RPMI7951 (cell line): ENCODE measurements at regions not wholly inside any gene's neighbourhood (a gene's known extent, or its start where the extent isn't known, plus 50 kb on each side); places are given as distances from the start of the nearest gene placed in this dataset.

Experiments used
- DNase-seq: peaks from one replicate; pipeline ENCODE4 v3.0.0-alpha.2; 2012; ENCODE audit warnings: low read depth

- DNase-seq: no peak
Measured at GRCh38 chr11:105333153-105333552, 193.6 kb upstream of the CARD18 start.

GRCh38 chr11:105332171-105332570 is 192.6 kb upstream of the CARD18 start:
- DNase-seq: no peak

- no peak for DNase-seq
Measured at GRCh38 chr11:105328061-105328460, 188.5 kb upstream of the CARD18 start.

GRCh38 chr11:105324156-105324555 is 184.6 kb upstream of the CARD18 start:
- DNase-seq: no peak

GRCh38 chr11:105321696-105322095 is 182.1 kb upstream of the CARD18 start:
- DNase-seq: no peak

- no peak for DNase-seq
Measured at GRCh38 chr11:105315287-105315686, 175.7 kb upstream of the CARD18 start.

- no peak for DNase-seq
Measured at GRCh38 chr11:105312266-105312665, 172.7 kb upstream of the CARD18 start.

- peak; percentile 1 for DNase-seq
Measured at GRCh38 chr11:105298630-105299029, 159.1 kb upstream of the CARD18 start.

- no peak for DNase-seq
Measured at GRCh38 chr11:105298174-105298573, 158.6 kb upstream of the CARD18 start.

GRCh38 chr11:105297463-105297862 is 157.9 kb upstream of the CARD18 start:
- peak; percentile 24 for DNase-seq

GRCh38 chr11:105296806-105297205 is 157.2 kb upstream of the CARD18 start:
- DNase-seq: no peak

GRCh38 chr11:105296386-105296785 is 156.8 kb upstream of the CARD18 start:
- DNase-seq: no peak

- no peak for DNase-seq
Measured at GRCh38 chr11:105282658-105283057, 143.1 kb upstream of the CARD18 start.

GRCh38 chr11:105274631-105275030 is 135.1 kb upstream of the CARD18 start:
- no peak for DNase-seq

GRCh38 chr11:105273660-105274280 is 134.2 kb upstream of the CARD18 start:
- DNase-seq: no peak

GRCh38 chr11:105269862-105270261 is 130.3 kb upstream of the CARD18 start:
- DNase-seq: no peak

GRCh38 chr11:105268404-105269062 is 129.0 kb upstream of the CARD18 start:
- DNase-seq: no peak

- DNase-seq: no peak
Measured at GRCh38 chr11:105265845-105266244, 126.3 kb upstream of the CARD18 start.

- DNase-seq: no peak
Measured at GRCh38 chr11:105260976-105261375, 121.4 kb upstream of the CARD18 start.

GRCh38 chr11:105245781-105246315 is 106.3 kb upstream of the CARD18 start:
- peak; percentile 53 for DNase-seq

- peak; percentile 92 for DNase-seq
Measured at GRCh38 chr11:105244160-105244825, 104.7 kb upstream of the CARD18 start.

- DNase-seq: no peak
Measured at GRCh38 chr11:105241136-105241535, 101.6 kb upstream of the CARD18 start.

GRCh38 chr11:105236664-105237063 is 97.1 kb upstream of the CARD18 start:
- DNase-seq: peak; percentile 42
